A549 (cell line): ENCODE measurements at regions not wholly inside any gene's neighbourhood (a gene's known extent, or its start where the extent isn't known, plus 50 kb on each side); places are given as distances from the start of the nearest gene placed in this dataset.

Experiments used
- ATAC-seq, 2 experiments: fragments of 200-7000 bp in 1 of 2; fragments of >200 bp in 1 of 2; cut with Nextera tagmentation in 1 of 2; cut with Tn5 transposase in 1 of 2; 3 replicates each; pipeline versions ENCODE4 v1.8.0 to v1.9.1; 2018 to 2020; ENCODE audit warnings: mild to moderate bottlenecking in 1 of 2, moderate library complexity in 1 of 2
- CTCF ChIA-PET: fragments of 300-600 bp; sonication (Branson Sonifier 250); formaldehyde crosslinking; extraction: SDS; loops from one replicate; lab custom pipeline; 2021; ENCODE audit warnings: antibody characterized with exemption, inconsistent platforms; lab: Yijun Ruan, JAX
- POLR2A ChIA-PET: fragments of 350-600 bp; formaldehyde crosslinking; extraction: SDS; loops from one replicate; lab custom pipeline; 2021; ENCODE audit warnings: antibody characterized with exemption, inconsistent platforms; lab: Yijun Ruan, JAX
- DNase-seq, 2 experiments: peaks; one replicate each; pipeline versions ENCODE4 v3.0.0 to v3.0.0-alpha.2; 2011 to 2016; ENCODE audit warnings: low read depth in 1 of 2, low spot score in 1 of 2
- FAIRE-seq: peaks from 2 replicates; lab custom pipeline; 2011; peaks lifted over from hg19 to GRCh38; lab: Jason Lieb, UNC
- H3K27ac ChIP-seq, 2 experiments: fragments of >200 bp; sonication (Bioruptor Twin); formaldehyde crosslinking; 3 replicates each; pipeline ENCODE4 v1.5.1; 2016 to 2017
- H3K4me1 ChIP-seq: fragments of >200 bp; sonication (Bioruptor Twin); formaldehyde crosslinking; 3 replicates; pipeline ENCODE4 v1.6.1; 2016
- H3K4me2 ChIP-seq: fragments of >200 bp; sonication (Bioruptor Twin); formaldehyde crosslinking; 3 replicates; pipeline ENCODE4 v1.6.1; 2016
- H3K4me3 ChIP-seq: fragments of >200 bp; sonication (Bioruptor Twin); formaldehyde crosslinking; 3 replicates; pipeline ENCODE4 v1.5.1; 2016
- H3K9me3 ChIP-seq: fragments of >200 bp; sonication (Bioruptor Twin); formaldehyde crosslinking; 3 replicates; pipeline ENCODE4 v1.6.1; 2016
- CBX2 ChIP-seq: fragments of 200-600 bp; sonication (generic); IDR thresholded peaks from 2 replicates; pipeline ENCODE4 v1.6.1; 2016; ENCODE audit warnings: low read depth, mild to moderate bottlenecking, borderline replicate concordance
- CHD4 ChIP-seq: fragments of 200-600 bp; sonication (generic); IDR thresholded peaks from 2 replicates; pipeline ENCODE4 v1.6.1; 2016; ENCODE audit warnings: antibody characterized with exemption, mild to moderate bottlenecking, borderline replicate concordance
- EHF ChIP-seq: fragments of 250-450 bp; sonication (Bioruptor Pico); IDR thresholded peaks from 2 replicates; pipeline ENCODE4 v1.5.0; 2020; ENCODE audit warnings: mild to moderate bottlenecking
- EHMT2 ChIP-seq: fragments of 200-600 bp; sonication (generic); IDR thresholded peaks from 2 replicates; pipeline ENCODE4 v1.6.1; 2016; ENCODE audit warnings: antibody characterized with exemption, low read depth, mild to moderate bottlenecking, moderate library complexity
- EP300 ChIP-seq, 2 experiments: fragments of >200 bp; sonication (Bioruptor Twin); formaldehyde crosslinking; IDR thresholded peaks; 2 replicates in 1 of 2; 3 replicates in 1 of 2; pipeline ENCODE4 v1.6.1; 2016 to 2017
- ESRRA ChIP-seq: fragments of 150-350 bp; IDR thresholded peaks from 2 replicates; pipeline ENCODE4 v1.6.1; 2014; ENCODE audit warnings: mild to moderate bottlenecking, low read length, borderline replicate concordance
- FOSL2 ChIP-seq, 2 experiments: fragments of 450-650 bp in 1 of 2; fragments of >200 bp in 1 of 2; sonication (Bioruptor Twin) in 1 of 2; formaldehyde crosslinking; IDR thresholded peaks; 2 replicates each; pipeline versions ENCODE4 v1.5.0 to v1.6.1; 2016 to 2020; ENCODE audit warnings: mild to moderate bottlenecking in 1 of 2, moderate library complexity in 1 of 2
- GATA3 ChIP-seq: IDR thresholded peaks from 2 replicates; pipeline ENCODE4 v1.6.1; 2012; ENCODE audit warnings: borderline replicate concordance
- HDAC2 ChIP-seq: fragments of 200-600 bp; sonication (generic); IDR thresholded peaks from 2 replicates; pipeline ENCODE4 v1.6.1; 2016
- HOXB13 ChIP-seq: fragments of 250-450 bp; sonication (Bioruptor Pico); IDR thresholded peaks from 2 replicates; pipeline ENCODE4 v1.5.0; 2020; ENCODE audit warnings: low read depth, mild to moderate bottlenecking, moderate library complexity
- JUN ChIP-seq, 2 experiments: fragments of >200 bp; sonication (Bioruptor Twin); formaldehyde crosslinking; IDR thresholded peaks; 2 replicates in 1 of 2; 3 replicates in 1 of 2; pipeline ENCODE4 v1.6.1; 2016 to 2017
- JUNB ChIP-seq: fragments of >200 bp; sonication (Bioruptor Twin); formaldehyde crosslinking; IDR thresholded peaks from 2 replicates; pipeline ENCODE4 v1.6.1; 2016
- KDM1A ChIP-seq: fragments of 200-600 bp; sonication (generic); IDR thresholded peaks from 2 replicates; pipeline ENCODE4 v1.6.1; 2016; ENCODE audit warnings: low read depth, mild to moderate bottlenecking
- KDM5A ChIP-seq: fragments of 200-600 bp; sonication (generic); IDR thresholded peaks from 2 replicates; pipeline ENCODE4 v1.6.1; 2016; ENCODE audit warnings: antibody characterized with exemption, mild to moderate bottlenecking
- MYC ChIP-seq: IDR thresholded peaks from 2 replicates; pipeline ENCODE4 v1.6.1; 2012; ENCODE audit warnings: mild to moderate bottlenecking, inconsistent platforms, low read length, improper control_type of control experiment, borderline replicate concordance
- NPAS2 ChIP-seq: fragments of 250-450 bp; sonication (Bioruptor Pico); IDR thresholded peaks from 2 replicates; pipeline ENCODE4 v1.8.0; 2022; ENCODE audit warnings: mild to moderate bottlenecking, moderate library complexity, borderline replicate concordance
- PHF8 ChIP-seq: fragments of 200-600 bp; sonication (generic); IDR thresholded peaks from 2 replicates; pipeline ENCODE4 v1.6.1; 2016; ENCODE audit warnings: low read depth, mild to moderate bottlenecking, antibody characterized with exemption, moderate library complexity, borderline replicate concordance
- RAD21 ChIP-seq, 2 experiments: fragments of >200 bp in 1 of 2; sonication (Bioruptor Twin) in 1 of 2; formaldehyde crosslinking in 1 of 2; IDR thresholded peaks in 1 of 2; conservative IDR thresholded peaks in 1 of 2; 2 replicates in 1 of 2; 3 replicates in 1 of 2; pipeline ENCODE4 v1.6.1; 2012 to 2018; ENCODE audit warnings: inconsistent platforms in 1 of 2
- RARB ChIP-seq: fragments of 250-450 bp; sonication (Bioruptor Pico); IDR thresholded peaks from 2 replicates; pipeline ENCODE4 v1.8.0; 2021; ENCODE audit warnings: mild to moderate bottlenecking, moderate library complexity
- RCOR1 ChIP-seq: fragments of 150-350 bp; IDR thresholded peaks from 2 replicates; pipeline ENCODE4 v1.6.1; 2014; ENCODE audit warnings: antibody characterized with exemption, low read length, low read depth
- RFX5 ChIP-seq: fragments of 450-650 bp; IDR thresholded peaks from 2 replicates; pipeline ENCODE4 v1.7.1; 2014; ENCODE audit warnings: antibody characterized with exemption, mild to moderate bottlenecking, moderate library complexity
- RNF2 ChIP-seq: fragments of 200-600 bp; sonication (generic); IDR thresholded peaks from 2 replicates; pipeline ENCODE4 v1.6.1; 2016; ENCODE audit warnings: low read depth, mild to moderate bottlenecking, antibody characterized with exemption, moderate library complexity, borderline replicate concordance
- TFCP2L1 ChIP-seq: fragments of 250-450 bp; sonication (Bioruptor Pico); IDR thresholded peaks from 2 replicates; pipeline ENCODE4 v1.5.0; 2021; ENCODE audit warnings: mild to moderate bottlenecking
- TP53 ChIP-seq: fragments of 250-450 bp; sonication (Bioruptor Pico); IDR thresholded peaks from 2 replicates; pipeline ENCODE4 v1.5.0; 2021; ENCODE audit warnings: mild to moderate bottlenecking, moderate library complexity
- ZC3H11A ChIP-seq: fragments of 450-650 bp; IDR thresholded peaks from 2 replicates; pipeline ENCODE4 v1.6.1; 2014; ENCODE audit warnings: antibody characterized with exemption, mild to moderate bottlenecking
- ZFP36 ChIP-seq: fragments of 450-650 bp; IDR thresholded peaks from 2 replicates; pipeline ENCODE4 v1.6.1; 2014; ENCODE audit warnings: borderline replicate concordance; ENCODE audit not compliant: partially characterized antibody
- ZNF302 ChIP-seq: fragments of 250-450 bp; sonication (Bioruptor Pico); IDR thresholded peaks from 2 replicates; pipeline ENCODE4 v1.9.0; 2021; ENCODE audit warnings: inconsistent platforms, mild to moderate bottlenecking, moderate library complexity
- ZSCAN20 ChIP-seq: fragments of 250-450 bp; sonication (Bioruptor Pico); IDR thresholded peaks from 2 replicates; pipeline ENCODE4 v1.8.0; 2022; ENCODE audit warnings: mild to moderate bottlenecking, moderate library complexity
- WGBS: methylation state at CpG from one replicate; pipeline ENCODE4 v1.1.6; 2017; ENCODE audit errors: missing lambda C conversion rate; 5-methylcytosine and 5-hydroxymethylcytosine counted together
- TF ChIP-seq, protein P1 (sequence below): fragments of 150-350 bp; IDR thresholded peaks from 2 replicates; pipeline ENCODE4 v1.6.1; 2014; ENCODE audit warnings: low read depth, mild to moderate bottlenecking, low read length
- TF ChIP-seq, protein P2 (sequence below): fragments of 200-600 bp; sonication (generic); IDR thresholded peaks from 2 replicates; pipeline ENCODE4 v1.6.1; 2016; ENCODE audit warnings: antibody characterized with exemption, mild to moderate bottlenecking, moderate library complexity
- TF ChIP-seq, protein P3 (sequence below): fragments of >200 bp; sonication (Bioruptor Twin); formaldehyde crosslinking; IDR thresholded peaks from 3 replicates; pipeline ENCODE4 v1.5.1; 2016
- TF ChIP-seq, protein P4 (sequence below): fragments of >200 bp; sonication (Bioruptor Twin); formaldehyde crosslinking; IDR thresholded peaks from 2 replicates; pipeline ENCODE4 v1.6.1; 2016

DNA sequence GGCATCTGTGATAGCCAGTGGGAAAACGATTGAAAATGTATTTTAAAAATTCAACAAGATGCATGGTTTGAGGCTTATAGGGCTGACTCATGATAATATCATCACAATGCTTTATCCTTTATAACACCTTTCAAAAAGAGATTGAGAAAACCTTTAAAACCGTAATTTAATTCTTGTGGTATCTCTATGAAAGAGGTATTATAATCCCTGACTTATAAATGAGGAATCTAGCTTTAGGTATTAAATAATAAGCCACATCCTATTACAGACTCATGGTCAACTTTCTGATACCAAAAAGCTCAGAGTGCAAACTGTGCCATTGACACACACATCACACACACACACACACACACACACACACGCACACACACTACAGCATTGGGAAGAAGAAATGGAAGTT, 134.6 kb upstream of the RAB12 start:
- 46% methylated on average over 3 of the region's 3 CpGs for WGBS

DNA sequence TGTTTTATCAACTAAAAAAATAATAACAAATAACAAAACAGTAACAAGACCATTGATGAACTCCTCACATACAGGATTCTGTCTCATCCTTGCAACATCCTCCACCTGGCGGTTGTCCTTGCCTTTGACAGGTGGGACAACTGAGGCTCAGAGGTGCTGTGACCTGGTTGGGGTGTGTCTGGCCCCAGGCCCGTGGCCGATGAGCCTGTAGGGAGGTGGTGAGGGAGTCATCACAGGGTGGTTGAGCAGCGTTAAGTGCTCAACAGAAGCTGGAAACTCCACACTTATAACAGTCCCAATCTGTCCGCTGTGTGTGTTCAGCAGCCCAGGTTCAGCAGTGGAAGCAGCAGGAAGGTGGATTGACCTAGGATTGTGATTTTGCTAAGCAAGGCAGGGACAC, 131.6 kb upstream of the RAB12 start:
- no peak for DNase-seq
- H3K27ac ChIP-seq = no peak overlapping the region
- FAIRE-seq = no peak
- no peaks in the 10 kb centered on the region for H3K9me3 ChIP-seq
- POLR2A ChIA-PET = no interaction called here
- TF ChIP-seq ZC3H11A = no peak
- TF ChIP-seq RARB (CRISPR knock-in tag) = no peak
- TF ChIP-seq, protein P1, sequence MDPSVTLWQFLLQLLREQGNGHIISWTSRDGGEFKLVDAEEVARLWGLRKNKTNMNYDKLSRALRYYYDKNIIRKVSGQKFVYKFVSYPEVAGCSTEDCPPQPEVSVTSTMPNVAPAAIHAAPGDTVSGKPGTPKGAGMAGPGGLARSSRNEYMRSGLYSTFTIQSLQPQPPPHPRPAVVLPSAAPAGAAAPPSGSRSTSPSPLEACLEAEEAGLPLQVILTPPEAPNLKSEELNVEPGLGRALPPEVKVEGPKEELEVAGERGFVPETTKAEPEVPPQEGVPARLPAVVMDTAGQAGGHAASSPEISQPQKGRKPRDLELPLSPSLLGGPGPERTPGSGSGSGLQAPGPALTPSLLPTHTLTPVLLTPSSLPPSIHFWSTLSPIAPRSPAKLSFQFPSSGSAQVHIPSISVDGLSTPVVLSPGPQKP = no peak
- TF ChIP-seq RCOR1 = no peak
- TF ChIP-seq KDM5A = no peak
- TF ChIP-seq, protein P2, sequence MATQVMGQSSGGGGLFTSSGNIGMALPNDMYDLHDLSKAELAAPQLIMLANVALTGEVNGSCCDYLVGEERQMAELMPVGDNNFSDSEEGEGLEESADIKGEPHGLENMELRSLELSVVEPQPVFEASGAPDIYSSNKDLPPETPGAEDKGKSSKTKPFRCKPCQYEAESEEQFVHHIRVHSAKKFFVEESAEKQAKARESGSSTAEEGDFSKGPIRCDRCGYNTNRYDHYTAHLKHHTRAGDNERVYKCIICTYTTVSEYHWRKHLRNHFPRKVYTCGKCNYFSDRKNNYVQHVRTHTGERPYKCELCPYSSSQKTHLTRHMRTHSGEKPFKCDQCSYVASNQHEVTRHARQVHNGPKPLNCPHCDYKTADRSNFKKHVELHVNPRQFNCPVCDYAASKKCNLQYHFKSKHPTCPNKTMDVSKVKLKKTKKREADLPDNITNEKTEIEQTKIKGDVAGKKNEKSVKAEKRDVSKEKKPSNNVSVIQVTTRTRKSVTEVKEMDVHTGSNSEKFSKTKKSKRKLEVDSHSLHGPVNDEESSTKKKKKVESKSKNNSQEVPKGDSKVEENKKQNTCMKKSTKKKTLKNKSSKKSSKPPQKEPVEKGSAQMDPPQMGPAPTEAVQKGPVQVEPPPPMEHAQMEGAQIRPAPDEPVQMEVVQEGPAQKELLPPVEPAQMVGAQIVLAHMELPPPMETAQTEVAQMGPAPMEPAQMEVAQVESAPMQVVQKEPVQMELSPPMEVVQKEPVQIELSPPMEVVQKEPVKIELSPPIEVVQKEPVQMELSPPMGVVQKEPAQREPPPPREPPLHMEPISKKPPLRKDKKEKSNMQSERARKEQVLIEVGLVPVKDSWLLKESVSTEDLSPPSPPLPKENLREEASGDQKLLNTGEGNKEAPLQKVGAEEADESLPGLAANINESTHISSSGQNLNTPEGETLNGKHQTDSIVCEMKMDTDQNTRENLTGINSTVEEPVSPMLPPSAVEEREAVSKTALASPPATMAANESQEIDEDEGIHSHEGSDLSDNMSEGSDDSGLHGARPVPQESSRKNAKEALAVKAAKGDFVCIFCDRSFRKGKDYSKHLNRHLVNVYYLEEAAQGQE = no peak
- TF ChIP-seq JUNB = no peak
- TF ChIP-seq ZSCAN20 (CRISPR knock-in tag) = no peak
- TF ChIP-seq CBX2 = no peak
- TF ChIP-seq RAD21 (conservative IDR thresholded peaks at IDR 0.05 in 1 of 2, IDR thresholded peaks at IDR 0.05 in 1 of 2) = no peak
- TF ChIP-seq GATA3 = no peak
- TF ChIP-seq HDAC2 = no peak
- TF ChIP-seq HOXB13 (CRISPR knock-in tag) = no peak
- TF ChIP-seq KDM1A = no peak
- TF ChIP-seq ZNF302 (CRISPR knock-in tag) = no peak
- TF ChIP-seq TFCP2L1 (CRISPR knock-in tag) = no peak
- TF ChIP-seq, all 56 proteins: peak for 0
- 38% methylated on average over 5 of the region's 5 CpGs for WGBS
- Histone ChIP-seq H3K4me1 (no peaks in the 10 kb centered on the region; the same call in 2 of the 3 replicates), H3K4me3 (no peak overlapping the region), H3K4me2 (no peak overlapping the region)
- CTCF ChIA-PET = interaction anchor here (1.0 to 4.7 kb wide), 8 partner anchors 9 to 1257 kb away, joined by 3 to 27 read pairs (median 4); no protein-coding TSS in a partner anchor
- ATAC-seq = no peak

More for the DNA sequence above, 134.6 kb upstream of the RAB12 start:
- ChIA-PET POLR2A (no interaction called here), CTCF (interaction anchor here (0.7 kb wide), 1 partner anchor 303 kb away, joined by 3 read pairs; no protein-coding TSS in a partner anchor)
- H3K4me2 ChIP-seq = no peak overlapping the region
- H3K4me3 ChIP-seq = no peak overlapping the region
- no peak for FAIRE-seq
- ATAC-seq = no peak
- DNase-seq = no peak
- H3K9me3 ChIP-seq = no peaks in the 10 kb centered on the region
- no peak overlapping the region for H3K27ac ChIP-seq
- no peaks in the 10 kb centered on the region for H3K4me1 ChIP-seq
- TF ChIP-seq, protein P3, sequence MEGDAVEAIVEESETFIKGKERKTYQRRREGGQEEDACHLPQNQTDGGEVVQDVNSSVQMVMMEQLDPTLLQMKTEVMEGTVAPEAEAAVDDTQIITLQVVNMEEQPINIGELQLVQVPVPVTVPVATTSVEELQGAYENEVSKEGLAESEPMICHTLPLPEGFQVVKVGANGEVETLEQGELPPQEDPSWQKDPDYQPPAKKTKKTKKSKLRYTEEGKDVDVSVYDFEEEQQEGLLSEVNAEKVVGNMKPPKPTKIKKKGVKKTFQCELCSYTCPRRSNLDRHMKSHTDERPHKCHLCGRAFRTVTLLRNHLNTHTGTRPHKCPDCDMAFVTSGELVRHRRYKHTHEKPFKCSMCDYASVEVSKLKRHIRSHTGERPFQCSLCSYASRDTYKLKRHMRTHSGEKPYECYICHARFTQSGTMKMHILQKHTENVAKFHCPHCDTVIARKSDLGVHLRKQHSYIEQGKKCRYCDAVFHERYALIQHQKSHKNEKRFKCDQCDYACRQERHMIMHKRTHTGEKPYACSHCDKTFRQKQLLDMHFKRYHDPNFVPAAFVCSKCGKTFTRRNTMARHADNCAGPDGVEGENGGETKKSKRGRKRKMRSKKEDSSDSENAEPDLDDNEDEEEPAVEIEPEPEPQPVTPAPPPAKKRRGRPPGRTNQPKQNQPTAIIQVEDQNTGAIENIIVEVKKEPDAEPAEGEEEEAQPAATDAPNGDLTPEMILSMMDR = no peak
- TF ChIP-seq EHMT2 = no peak
- no peak for TF ChIP-seq CBX2
- no peak for TF ChIP-seq JUNB
- no peak for TF ChIP-seq ZFP36
- no peak for TF ChIP-seq PHF8
- no peak for TF ChIP-seq EHF (CRISPR knock-in tag)
- no peak for TF ChIP-seq FOSL2 (IDR thresholded peaks at IDR 0.05)
- TF ChIP-seq FOSL2 (CRISPR knock-in tag; IDR thresholded peaks at IDR 0.05) = no peak
- TF ChIP-seq RNF2 = no peak
- TF ChIP-seq RFX5 = no peak
- no peak for TF ChIP-seq MYC
- TF ChIP-seq, protein P4, sequence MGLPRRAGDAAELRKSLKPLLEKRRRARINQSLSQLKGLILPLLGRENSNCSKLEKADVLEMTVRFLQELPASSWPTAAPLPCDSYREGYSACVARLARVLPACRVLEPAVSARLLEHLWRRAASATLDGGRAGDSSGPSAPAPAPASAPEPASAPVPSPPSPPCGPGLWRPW = no peak
- no peak for TF ChIP-seq GATA3
- no peak for TF ChIP-seq ESRRA
- no peak for TF ChIP-seq CHD4
- TF ChIP-seq EP300 (IDR thresholded peaks at IDR 0.05) = no peak
- no peak for TF ChIP-seq TP53
- no peak for TF ChIP-seq NPAS2
- TF ChIP-seq JUN (IDR thresholded peaks at IDR 0.05) = no peak
- no peak for TF ChIP-seq RAD21 (conservative IDR thresholded peaks at IDR 0.05 in 1 of 2, IDR thresholded peaks at IDR 0.05 in 1 of 2)
